ENCODE measurements at regions not wholly inside any gene's neighbourhood (a gene's known extent, or its start where the extent isn't known, plus 50 kb on each side); places are given as distances from the start of the nearest gene placed in this dataset.

DNA sequence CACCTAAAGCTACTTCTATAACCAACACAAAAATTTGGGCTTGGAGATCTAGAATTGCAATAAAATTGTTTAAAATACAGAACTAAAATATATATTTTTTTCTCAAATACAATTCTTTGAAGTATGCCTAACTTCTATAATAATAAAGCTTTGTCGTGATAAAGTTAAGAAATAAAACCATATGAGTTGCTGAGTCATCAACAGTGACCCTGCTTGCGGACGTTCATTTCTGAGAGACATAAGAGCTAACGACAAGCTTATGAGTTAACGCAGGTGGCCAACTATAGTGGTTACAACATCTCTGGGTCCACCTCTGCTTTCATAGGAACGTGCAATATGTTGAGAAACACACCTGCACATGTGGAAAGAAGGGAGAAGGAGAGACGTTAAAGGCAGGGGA lies 407.1 kb upstream of the SLC14A2 start:
- TF ChIP-seq EZH2phosphoT487 (IDR thresholded peaks at IDR 0.05; ENCODE audit: borderline replicate concordance, low read depth, low read length) = no peak
- TF ChIP-seq, protein P1, sequence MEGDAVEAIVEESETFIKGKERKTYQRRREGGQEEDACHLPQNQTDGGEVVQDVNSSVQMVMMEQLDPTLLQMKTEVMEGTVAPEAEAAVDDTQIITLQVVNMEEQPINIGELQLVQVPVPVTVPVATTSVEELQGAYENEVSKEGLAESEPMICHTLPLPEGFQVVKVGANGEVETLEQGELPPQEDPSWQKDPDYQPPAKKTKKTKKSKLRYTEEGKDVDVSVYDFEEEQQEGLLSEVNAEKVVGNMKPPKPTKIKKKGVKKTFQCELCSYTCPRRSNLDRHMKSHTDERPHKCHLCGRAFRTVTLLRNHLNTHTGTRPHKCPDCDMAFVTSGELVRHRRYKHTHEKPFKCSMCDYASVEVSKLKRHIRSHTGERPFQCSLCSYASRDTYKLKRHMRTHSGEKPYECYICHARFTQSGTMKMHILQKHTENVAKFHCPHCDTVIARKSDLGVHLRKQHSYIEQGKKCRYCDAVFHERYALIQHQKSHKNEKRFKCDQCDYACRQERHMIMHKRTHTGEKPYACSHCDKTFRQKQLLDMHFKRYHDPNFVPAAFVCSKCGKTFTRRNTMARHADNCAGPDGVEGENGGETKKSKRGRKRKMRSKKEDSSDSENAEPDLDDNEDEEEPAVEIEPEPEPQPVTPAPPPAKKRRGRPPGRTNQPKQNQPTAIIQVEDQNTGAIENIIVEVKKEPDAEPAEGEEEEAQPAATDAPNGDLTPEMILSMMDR (conservative IDR thresholded peaks at IDR 0.05; ENCODE audit: low read length) = no peak
